ENCODE measurements at regions not wholly inside any gene's neighbourhood (a gene's known extent, or its start where the extent isn't known, plus 50 kb on each side); places are given as distances from the start of the nearest gene placed in this dataset.

- Histone ChIP-seq H3K36me3 (ENCODE audit: control insufficient read depth, insufficient read depth, low read length) (no peaks in the 10 kb centered on the region), H3K4me3 (replicated peaks; ENCODE audit: low read depth, low read length) (no peak overlapping the region), H3K27me3 (replicated peaks; ENCODE audit: control insufficient read depth, insufficient read depth, low read length) (no peaks in the 10 kb centered on the region)
- TF ChIP-seq CTCF (IDR thresholded peaks at IDR 0.05; ENCODE audit: insufficient read depth, low read length, poor library complexity, severe bottlenecking): no peak
- DNase-seq (ENCODE audit: extremely low read depth, insufficient read length): no peak
Observed at GRCh38 chr11:80097146-80097545, 656.3 kb upstream of the TENM4 start.

GRCh38 chr11:80096736-80097135 is 655.9 kb upstream of the TENM4 start:
- Histone ChIP-seq H3K27me3 (replicated peaks; ENCODE audit: control insufficient read depth, insufficient read depth, low read length) (no peaks in the 10 kb centered on the region), H3K36me3 (ENCODE audit: control insufficient read depth, insufficient read depth, low read length) (no peaks in the 10 kb centered on the region), H3K4me3 (replicated peaks; ENCODE audit: low read depth, low read length) (no peak overlapping the region)
- no peak for DNase-seq (ENCODE audit: extremely low read depth, insufficient read length)
- TF ChIP-seq CTCF (IDR thresholded peaks at IDR 0.05; ENCODE audit: insufficient read depth, low read length, poor library complexity, severe bottlenecking): no peak

- Histone ChIP-seq H3K36me3 (ENCODE audit: control insufficient read depth, insufficient read depth, low read length) (no peaks in the 10 kb centered on the region), H3K27me3 (replicated peaks; ENCODE audit: control insufficient read depth, insufficient read depth, low read length) (no peaks in the 10 kb centered on the region), H3K4me3 (replicated peaks; ENCODE audit: low read depth, low read length) (no peak overlapping the region)
- TF ChIP-seq CTCF (IDR thresholded peaks at IDR 0.05; ENCODE audit: insufficient read depth, low read length, poor library complexity, severe bottlenecking): no peak
- no peak for DNase-seq (ENCODE audit: extremely low read depth, insufficient read length)
Observed at GRCh38 chr11:80086496-80087055, 645.7 kb upstream of the TENM4 start.

GRCh38 chr11:80085563-80085962 is 644.7 kb upstream of the TENM4 start:
- H3K4me3 ChIP-seq (replicated peaks; ENCODE audit: low read depth, low read length): no peak overlapping the region
- no peak for DNase-seq (ENCODE audit: extremely low read depth, insufficient read length)
- H3K27me3 ChIP-seq (replicated peaks; ENCODE audit: control insufficient read depth, insufficient read depth, low read length): no peaks in the 10 kb centered on the region
- TF ChIP-seq CTCF (IDR thresholded peaks at IDR 0.05; ENCODE audit: insufficient read depth, low read length, poor library complexity, severe bottlenecking): no peak
- no peaks in the 10 kb centered on the region for H3K36me3 ChIP-seq (ENCODE audit: control insufficient read depth, insufficient read depth, low read length)

- Histone ChIP-seq H3K36me3 (ENCODE audit: control insufficient read depth, insufficient read depth, low read length) (no peaks in the 10 kb centered on the region), H3K27me3 (replicated peaks; ENCODE audit: control insufficient read depth, insufficient read depth, low read length) (no peaks in the 10 kb centered on the region), H3K4me3 (replicated peaks; ENCODE audit: low read depth, low read length) (no peak overlapping the region)
- no peak for TF ChIP-seq CTCF (IDR thresholded peaks at IDR 0.05; ENCODE audit: insufficient read depth, low read length, poor library complexity, severe bottlenecking)
- DNase-seq (ENCODE audit: extremely low read depth, insufficient read length): no peak
Observed at GRCh38 chr11:80084608-80085007, 643.8 kb upstream of the TENM4 start.

GRCh38 chr11:80083531-80083951 is 642.7 kb upstream of the TENM4 start:
- Histone ChIP-seq H3K27me3 (replicated peaks; ENCODE audit: control insufficient read depth, insufficient read depth, low read length) (no peaks in the 10 kb centered on the region), H3K4me3 (replicated peaks; ENCODE audit: low read depth, low read length) (no peak overlapping the region), H3K36me3 (ENCODE audit: control insufficient read depth, insufficient read depth, low read length) (no peaks in the 10 kb centered on the region)
- TF ChIP-seq CTCF (IDR thresholded peaks at IDR 0.05; ENCODE audit: insufficient read depth, low read length, poor library complexity, severe bottlenecking): no peak
- DNase-seq (ENCODE audit: extremely low read depth, insufficient read length): no peak

All from GM06990 (cell line).